SK-N-SH treated with all-trans-retinoic acid at 6 μM for 48 hours (cell line): ENCODE measurements at regions not wholly inside any gene's neighbourhood (a gene's known extent, or its start where the extent isn't known, plus 50 kb on each side); places are given as distances from the start of the nearest gene placed in this dataset.

ENCODE experiments used
- ATAC-seq: fragments of 200-7000 bp; cut with Tn5 transposase; 3 replicates; pipeline ENCODE4 v1.9.1; 2020; ENCODE audit warnings: mild to moderate bottlenecking, moderate library complexity
- ARNTL ChIP-seq: fragments of 450-650 bp; formaldehyde crosslinking; IDR thresholded peaks from 2 replicates; pipeline ENCODE4 v1.5.0; 2020; ENCODE audit warnings: low read depth, mild to moderate bottlenecking, moderate library complexity, borderline replicate concordance
- BACH2 ChIP-seq: fragments of 250-450 bp; sonication (Bioruptor Pico); IDR thresholded peaks from 2 replicates; pipeline ENCODE4 v1.9.0; 2021; ENCODE audit warnings: mild to moderate bottlenecking, borderline replicate concordance
- ESRRG ChIP-seq: fragments of 250-450 bp; sonication (Bioruptor Pico); IDR thresholded peaks from 2 replicates; pipeline ENCODE4 v1.6.1; 2021; ENCODE audit warnings: mild to moderate bottlenecking
- GLIS3 ChIP-seq: fragments of 250-450 bp; sonication (Bioruptor Pico); IDR thresholded peaks from 2 replicates; pipeline ENCODE4 v1.5.0; 2020; ENCODE audit warnings: mild to moderate bottlenecking, moderate library complexity
- ISL1 ChIP-seq: fragments of 250-450 bp; sonication (Bioruptor Pico); IDR thresholded peaks from 2 replicates; pipeline ENCODE4 v2.1.2; 2022; ENCODE audit warnings: mild to moderate bottlenecking, moderate library complexity
- OSR1 ChIP-seq: fragments of 250-450 bp; sonication (Bioruptor Pico); IDR thresholded peaks from 2 replicates; pipeline ENCODE4 v1.8.0; 2022; ENCODE audit warnings: moderate library complexity, mild to moderate bottlenecking, inconsistent platforms
- PPARA ChIP-seq: fragments of 250-450 bp; sonication (Bioruptor Pico); IDR thresholded peaks from 2 replicates; pipeline ENCODE4 v1.5.0; 2020; ENCODE audit warnings: mild to moderate bottlenecking, borderline replicate concordance
- RARB ChIP-seq: fragments of 250-450 bp; sonication (Bioruptor Pico); IDR thresholded peaks from 2 replicates; pipeline ENCODE4 v1.8.0; 2021; ENCODE audit warnings: mild to moderate bottlenecking, moderate library complexity
- SNAI2 ChIP-seq: fragments of 250-450 bp; sonication (Bioruptor Pico); IDR thresholded peaks from 2 replicates; pipeline ENCODE4 v1.5.0; 2020; ENCODE audit warnings: mild to moderate bottlenecking, moderate library complexity
- TCF4 ChIP-seq: fragments of 250-450 bp; sonication (Bioruptor Pico); IDR thresholded peaks from 2 replicates; pipeline ENCODE4 v1.8.0; 2021; ENCODE audit warnings: mild to moderate bottlenecking, moderate library complexity, borderline replicate concordance
- TOX ChIP-seq: fragments of 250-450 bp; sonication (Bioruptor Pico); IDR thresholded peaks from 2 replicates; pipeline ENCODE4 v1.8.0; 2021; ENCODE audit warnings: mild to moderate bottlenecking, moderate library complexity, borderline replicate concordance
- ZC3H10 ChIP-seq: fragments of 250-450 bp; sonication (Bioruptor Pico); IDR thresholded peaks from 2 replicates; pipeline ENCODE4 v1.5.1; 2021; ENCODE audit warnings: mild to moderate bottlenecking, moderate library complexity
- ZFP3 ChIP-seq: fragments of 250-450 bp; sonication (Bioruptor Pico); IDR thresholded peaks from 2 replicates; pipeline ENCODE4 v1.5.0; 2020; ENCODE audit warnings: mild to moderate bottlenecking, moderate library complexity
- ZFP30 ChIP-seq: fragments of 450-650 bp; formaldehyde crosslinking; IDR thresholded peaks from 2 replicates; pipeline ENCODE4 v1.5.0; 2022; ENCODE audit warnings: mild to moderate bottlenecking, moderate library complexity
- ZNF565 ChIP-seq: fragments of 450-650 bp; formaldehyde crosslinking; conservative IDR thresholded peaks from 2 replicates; pipeline ENCODE4 v1.5.0; 2020; ENCODE audit warnings: low read depth, mild to moderate bottlenecking, moderate library complexity
- ZNF70 ChIP-seq: fragments of 450-650 bp; formaldehyde crosslinking; IDR thresholded peaks from 2 replicates; pipeline ENCODE4 v1.5.0; 2020; ENCODE audit warnings: mild to moderate bottlenecking, moderate library complexity
- ZNF8 ChIP-seq: fragments of 450-650 bp; formaldehyde crosslinking; IDR thresholded peaks from 2 replicates; pipeline ENCODE4 v1.5.0; 2020; ENCODE audit warnings: mild to moderate bottlenecking, moderate library complexity
- TF ChIP-seq, protein P1 (sequence below): fragments of 250-450 bp; sonication (Bioruptor Pico); IDR thresholded peaks from 2 replicates; pipeline ENCODE4 v1.5.1; 2021; ENCODE audit warnings: mild to moderate bottlenecking, moderate library complexity
- TF ChIP-seq, protein P2 (sequence below): fragments of 250-450 bp; sonication (Bioruptor Pico); IDR thresholded peaks from 2 replicates; pipeline ENCODE4 v1.5.0; 2020; ENCODE audit warnings: mild to moderate bottlenecking, moderate library complexity
- TF ChIP-seq, protein P3 (sequence below): fragments of 250-450 bp; sonication (Bioruptor Pico); IDR thresholded peaks from 2 replicates; pipeline ENCODE4 v1.5.1; 2020; ENCODE audit warnings: low read depth, mild to moderate bottlenecking, moderate library complexity
- TF ChIP-seq, protein P4 (sequence below): fragments of 250-450 bp; sonication (Bioruptor Pico); IDR thresholded peaks from 2 replicates; pipeline ENCODE4 v1.8.0; 2021; ENCODE audit warnings: low read depth, mild to moderate bottlenecking, moderate library complexity, borderline replicate concordance

DNA sequence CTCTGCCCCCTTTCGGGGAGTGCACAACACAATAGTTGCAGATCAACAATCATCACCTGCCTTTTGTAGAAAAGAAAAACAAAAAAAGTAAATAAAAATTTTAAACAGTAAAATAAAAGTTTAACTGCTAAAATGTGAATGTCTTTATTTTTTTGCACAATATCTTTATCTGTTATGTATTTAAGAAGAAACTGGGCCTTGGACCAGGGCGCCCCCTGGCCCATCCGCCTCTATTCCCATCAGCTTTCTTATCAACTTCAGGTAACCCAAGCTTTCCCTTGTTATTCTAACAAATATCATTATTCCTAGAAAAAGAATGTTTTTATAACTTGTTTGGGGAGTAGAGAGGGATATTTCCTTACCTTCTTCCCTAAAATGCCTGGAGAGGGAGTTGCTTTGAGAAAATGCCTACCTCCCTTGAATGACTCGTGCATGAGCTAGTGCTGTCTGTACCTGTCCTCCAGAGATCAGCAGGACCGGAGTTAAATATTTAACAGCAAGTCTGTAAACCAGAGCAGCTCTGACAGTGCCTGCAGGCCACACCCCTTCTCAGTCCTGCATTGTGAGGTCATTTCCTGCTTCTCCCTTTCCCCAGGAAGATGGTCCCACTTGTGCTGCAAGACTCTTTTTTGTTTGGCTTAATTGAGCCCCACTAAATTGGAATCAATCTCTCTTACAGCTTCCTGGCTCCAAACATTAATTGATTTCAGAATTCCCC lies 192.8 kb upstream of the RGS6 start:
- TF ChIP-seq TOX (no peak), ESRRG (CRISPR knock-in tag) (no peak), ARNTL (CRISPR knock-in tag) (no peak), ZFP30 (no peak), GLIS3 (CRISPR knock-in tag) (no peak), ZNF8 (CRISPR knock-in tag) (no peak)
- TF ChIP-seq, protein P1, sequence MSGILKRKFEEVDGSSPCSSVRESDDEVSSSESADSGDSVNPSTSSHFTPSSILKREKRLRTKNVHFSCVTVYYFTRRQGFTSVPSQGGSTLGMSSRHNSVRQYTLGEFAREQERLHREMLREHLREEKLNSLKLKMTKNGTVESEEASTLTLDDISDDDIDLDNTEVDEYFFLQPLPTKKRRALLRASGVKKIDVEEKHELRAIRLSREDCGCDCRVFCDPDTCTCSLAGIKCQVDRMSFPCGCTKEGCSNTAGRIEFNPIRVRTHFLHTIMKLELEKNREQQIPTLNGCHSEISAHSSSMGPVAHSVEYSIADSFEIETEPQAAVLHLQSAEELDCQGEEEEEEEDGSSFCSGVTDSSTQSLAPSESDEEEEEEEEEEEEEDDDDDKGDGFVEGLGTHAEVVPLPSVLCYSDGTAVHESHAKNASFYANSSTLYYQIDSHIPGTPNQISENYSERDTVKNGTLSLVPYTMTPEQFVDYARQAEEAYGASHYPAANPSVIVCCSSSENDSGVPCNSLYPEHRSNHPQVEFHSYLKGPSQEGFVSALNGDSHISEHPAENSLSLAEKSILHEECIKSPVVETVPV, result no peak
- TF ChIP-seq, protein P2, sequence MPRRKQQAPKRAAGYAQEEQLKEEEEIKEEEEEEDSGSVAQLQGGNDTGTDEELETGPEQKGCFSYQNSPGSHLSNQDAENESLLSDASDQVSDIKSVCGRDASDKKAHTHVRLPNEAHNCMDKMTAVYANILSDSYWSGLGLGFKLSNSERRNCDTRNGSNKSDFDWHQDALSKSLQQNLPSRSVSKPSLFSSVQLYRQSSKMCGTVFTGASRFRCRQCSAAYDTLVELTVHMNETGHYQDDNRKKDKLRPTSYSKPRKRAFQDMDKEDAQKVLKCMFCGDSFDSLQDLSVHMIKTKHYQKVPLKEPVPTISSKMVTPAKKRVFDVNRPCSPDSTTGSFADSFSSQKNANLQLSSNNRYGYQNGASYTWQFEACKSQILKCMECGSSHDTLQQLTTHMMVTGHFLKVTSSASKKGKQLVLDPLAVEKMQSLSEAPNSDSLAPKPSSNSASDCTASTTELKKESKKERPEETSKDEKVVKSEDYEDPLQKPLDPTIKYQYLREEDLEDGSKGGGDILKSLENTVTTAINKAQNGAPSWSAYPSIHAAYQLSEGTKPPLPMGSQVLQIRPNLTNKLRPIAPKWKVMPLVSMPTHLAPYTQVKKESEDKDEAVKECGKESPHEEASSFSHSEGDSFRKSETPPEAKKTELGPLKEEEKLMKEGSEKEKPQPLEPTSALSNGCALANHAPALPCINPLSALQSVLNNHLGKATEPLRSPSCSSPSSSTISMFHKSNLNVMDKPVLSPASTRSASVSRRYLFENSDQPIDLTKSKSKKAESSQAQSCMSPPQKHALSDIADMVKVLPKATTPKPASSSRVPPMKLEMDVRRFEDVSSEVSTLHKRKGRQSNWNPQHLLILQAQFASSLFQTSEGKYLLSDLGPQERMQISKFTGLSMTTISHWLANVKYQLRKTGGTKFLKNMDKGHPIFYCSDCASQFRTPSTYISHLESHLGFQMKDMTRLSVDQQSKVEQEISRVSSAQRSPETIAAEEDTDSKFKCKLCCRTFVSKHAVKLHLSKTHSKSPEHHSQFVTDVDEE (CRISPR knock-in tag), result no peak

DNA sequence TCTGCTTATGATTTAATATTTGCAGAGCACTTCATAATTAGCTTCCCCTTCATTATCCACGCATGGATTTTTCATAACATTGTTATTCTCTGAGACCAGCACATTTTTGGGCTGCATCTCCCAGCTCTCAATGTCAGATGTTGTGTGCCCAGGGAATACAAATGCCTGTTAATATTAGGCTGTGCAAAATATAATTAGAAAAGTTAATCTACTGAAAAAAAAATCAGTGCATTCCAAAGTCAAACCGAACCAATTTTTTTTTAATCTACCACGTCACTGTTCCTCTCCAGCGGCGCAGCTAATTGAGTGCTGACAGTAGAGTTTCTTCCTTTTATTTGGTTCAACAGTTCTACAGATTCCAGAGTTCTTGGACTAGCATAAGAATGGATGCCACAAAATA lies 191.0 kb upstream of the RGS6 start:
- no peak for TF ChIP-seq ZNF565 (CRISPR knock-in tag)
- TF ChIP-seq TOX, result no peak
- no peak for TF ChIP-seq PPARA (CRISPR knock-in tag)
- no peak for TF ChIP-seq ZFP3 (CRISPR knock-in tag)
- TF ChIP-seq ZC3H10, result no peak
- no peak for TF ChIP-seq ARNTL (CRISPR knock-in tag)
- TF ChIP-seq OSR1 (CRISPR knock-in tag), result no peak
- no peak for TF ChIP-seq ISL1
- TF ChIP-seq, protein P3, sequence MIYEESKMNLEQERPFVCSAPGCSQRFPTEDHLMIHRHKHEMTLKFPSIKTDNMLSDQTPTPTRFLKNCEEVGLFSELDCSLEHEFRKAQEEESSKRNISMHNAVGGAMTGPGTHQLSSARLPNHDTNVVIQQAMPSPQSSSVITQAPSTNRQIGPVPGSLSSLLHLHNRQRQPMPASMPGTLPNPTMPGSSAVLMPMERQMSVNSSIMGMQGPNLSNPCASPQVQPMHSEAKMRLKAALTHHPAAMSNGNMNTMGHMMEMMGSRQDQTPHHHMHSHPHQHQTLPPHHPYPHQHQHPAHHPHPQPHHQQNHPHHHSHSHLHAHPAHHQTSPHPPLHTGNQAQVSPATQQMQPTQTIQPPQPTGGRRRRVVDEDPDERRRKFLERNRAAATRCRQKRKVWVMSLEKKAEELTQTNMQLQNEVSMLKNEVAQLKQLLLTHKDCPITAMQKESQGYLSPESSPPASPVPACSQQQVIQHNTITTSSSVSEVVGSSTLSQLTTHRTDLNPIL (CRISPR knock-in tag), result no peak
- no peak for TF ChIP-seq GLIS3 (CRISPR knock-in tag)
- TF ChIP-seq SNAI2 (CRISPR knock-in tag), result no peak
- TF ChIP-seq BACH2, result no peak
- TF ChIP-seq, all 23 proteins: peak for 0
- no peak for ATAC-seq

More for the DNA sequence above, 192.8 kb upstream of the RGS6 start:
- ATAC-seq, result peak; percentile 62; the same call in 2 of the 3 replicates

DNA sequence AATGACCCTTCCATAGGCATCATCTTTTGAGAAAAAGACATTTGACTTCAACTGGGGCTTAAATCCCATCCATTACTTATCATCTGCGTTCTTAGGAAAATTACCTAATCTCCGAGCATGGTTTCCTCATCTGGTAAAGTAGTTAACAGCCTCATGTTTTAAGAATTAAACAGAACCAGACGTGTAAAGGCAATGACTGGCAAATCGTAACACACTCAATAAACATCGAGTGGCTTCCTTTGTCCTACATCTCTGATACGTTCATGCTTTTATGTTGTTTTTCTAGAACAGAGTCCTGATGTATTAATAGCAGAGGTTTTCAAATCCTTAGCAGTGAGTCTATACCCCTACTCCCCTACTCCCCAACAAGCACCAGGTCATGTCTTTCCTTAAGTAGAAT lies 189.7 kb upstream of the RGS6 start:
- TF ChIP-seq RARB (no peak), ZNF8 (CRISPR knock-in tag) (no peak), ZFP30 (no peak)
- no peak for ATAC-seq

DNA sequence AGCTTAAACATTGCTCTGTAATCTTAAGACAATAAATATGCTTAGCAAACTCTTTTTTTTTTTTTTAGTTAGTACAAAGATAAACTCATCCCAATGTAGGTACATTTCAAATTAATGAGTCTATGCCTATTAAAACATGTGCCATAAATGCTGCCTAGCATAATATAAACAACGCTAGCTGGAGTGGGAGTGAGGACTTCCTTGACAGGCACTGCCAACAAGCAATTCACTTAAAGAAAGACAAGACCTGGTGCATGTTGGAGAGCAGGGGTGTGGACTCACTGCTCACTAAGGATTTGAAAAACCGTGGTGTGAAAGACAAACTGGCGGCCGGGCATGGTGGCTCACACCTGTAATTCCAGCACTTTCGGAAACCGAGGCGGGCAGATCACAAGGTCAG lies 187.2 kb upstream of the RGS6 start:
- TF ChIP-seq ZNF565 (CRISPR knock-in tag) (no peak), ZFP3 (CRISPR knock-in tag) (no peak), ZNF8 (CRISPR knock-in tag) (no peak), ZC3H10 (no peak), ZNF70 (no peak), ZFP30 (no peak)
- TF ChIP-seq, protein P3 (CRISPR knock-in tag), result no peak
- ATAC-seq, result no peak

DNA sequence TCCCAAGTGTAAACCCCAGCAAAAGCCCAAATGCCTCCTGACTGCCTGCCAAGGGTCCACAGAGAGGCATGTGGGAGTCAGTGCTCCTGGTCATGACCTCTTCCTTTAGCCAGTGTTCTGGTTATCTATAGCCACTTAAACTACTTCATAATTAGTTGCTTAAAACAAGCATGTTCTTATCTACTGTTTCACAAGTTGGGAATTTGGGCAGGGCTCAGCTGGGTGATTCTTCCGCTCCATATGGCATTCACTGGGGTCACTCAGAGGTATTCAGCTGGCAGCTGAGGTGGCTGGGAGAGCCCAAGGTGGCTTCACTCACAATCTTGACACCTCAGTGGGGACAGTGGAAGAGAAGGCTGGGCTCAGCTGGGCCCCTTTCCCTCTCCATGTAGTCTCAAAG lies 184.0 kb upstream of the RGS6 start:
- TF ChIP-seq ZNF565 (CRISPR knock-in tag), result no peak
- TF ChIP-seq, protein P4, sequence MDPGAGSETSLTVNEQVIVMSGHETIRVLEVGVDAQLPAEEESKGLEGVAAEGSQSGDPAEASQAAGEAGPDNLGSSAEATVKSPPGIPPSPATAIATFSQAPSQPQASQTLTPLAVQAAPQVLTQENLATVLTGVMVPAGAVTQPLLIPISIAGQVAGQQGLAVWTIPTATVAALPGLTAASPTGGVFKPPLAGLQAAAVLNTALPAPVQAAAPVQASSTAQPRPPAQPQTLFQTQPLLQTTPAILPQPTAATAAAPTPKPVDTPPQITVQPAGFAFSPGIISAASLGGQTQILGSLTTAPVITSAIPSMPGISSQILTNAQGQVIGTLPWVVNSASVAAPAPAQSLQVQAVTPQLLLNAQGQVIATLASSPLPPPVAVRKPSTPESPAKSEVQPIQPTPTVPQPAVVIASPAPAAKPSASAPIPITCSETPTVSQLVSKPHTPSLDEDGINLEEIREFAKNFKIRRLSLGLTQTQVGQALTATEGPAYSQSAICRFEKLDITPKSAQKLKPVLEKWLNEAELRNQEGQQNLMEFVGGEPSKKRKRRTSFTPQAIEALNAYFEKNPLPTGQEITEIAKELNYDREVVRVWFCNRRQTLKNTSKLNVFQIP (CRISPR knock-in tag), result no peak
- no peak for TF ChIP-seq ARNTL (CRISPR knock-in tag)
- TF ChIP-seq, protein P2 (CRISPR knock-in tag), result no peak
- no peak for TF ChIP-seq ZFP3 (CRISPR knock-in tag)
- no peak for TF ChIP-seq SNAI2 (CRISPR knock-in tag)
- TF ChIP-seq OSR1 (CRISPR knock-in tag), result no peak
- TF ChIP-seq GLIS3 (CRISPR knock-in tag), result no peak
- no peak for TF ChIP-seq TOX
- no peak for TF ChIP-seq TCF4 (CRISPR knock-in tag)

More for the DNA sequence above, 184.0 kb upstream of the RGS6 start:
- no peak for ATAC-seq
